ENCODE measurements at regions not wholly inside any gene's neighbourhood (a gene's known extent, or its start where the extent isn't known, plus 50 kb on each side); places are given as distances from the start of the nearest gene placed in this dataset.

GRCh38 chr1:97986041-97987005 lies 65.5 kb upstream of the DPYD start:
- no peak for DNase-seq
- CTCF ChIA-PET: interaction anchor here (1.0 kb wide), 1 partner anchor 67 kb away, joined by 4 read pairs; no protein-coding TSS in a partner anchor
- Mint-ChIP-seq H3K9me3 (no peaks in the 10 kb centered on the region), H3K27ac (no peak overlapping the region), H3K36me3 (no peaks in the 10 kb centered on the region), H3K4me3 (no peak overlapping the region), H3K4me1 (peaks cover 14% of the 10 kb centered on the region), H3K27me3 (peaks cover 30% of the 10 kb centered on the region)

- CTCF ChIA-PET: no interaction called here
- DNase-seq: no peak
- Mint-ChIP-seq H3K27me3 (peaks cover 24% of the 10 kb centered on the region), H3K27ac (no peak overlapping the region), H3K4me3 (no peak overlapping the region), H3K36me3 (no peaks in the 10 kb centered on the region), H3K9me3 (no peaks in the 10 kb centered on the region), H3K4me1 (peaks cover 14% of the 10 kb centered on the region)
These were observed 62.3 kb upstream of the DPYD start for GRCh38 chr1:97983126-97983525.

- H3K9me3 Mint-ChIP-seq: no peaks in the 10 kb centered on the region
- H3K36me3 Mint-ChIP-seq: no peaks in the 10 kb centered on the region
- H3K4me3 Mint-ChIP-seq: no peak overlapping the region
- CTCF ChIA-PET: no interaction called here
- DNase-seq: no peak
- H3K27ac Mint-ChIP-seq: no peak overlapping the region
- peaks cover 20% of the 10 kb centered on the region for H3K27me3 Mint-ChIP-seq
- H3K4me1 Mint-ChIP-seq: peaks cover under 1% of the 10 kb centered on the region
These were observed 59.7 kb upstream of the DPYD start for GRCh38 chr1:97980530-97980929.

GRCh38 chr1:97976801-97977200 lies 56.0 kb upstream of the DPYD start:
- Mint-ChIP-seq H3K36me3 (no peaks in the 10 kb centered on the region), H3K27ac (no peak overlapping the region)
- CTCF ChIA-PET: interaction anchor here (0.6 kb wide), 1 partner anchor 219 kb away, joined by 3 read pairs; no protein-coding TSS in a partner anchor

More at GRCh38 chr1:97976801-97977200, 56.0 kb upstream of the DPYD start:
- no peaks in the 10 kb centered on the region for H3K4me1 Mint-ChIP-seq
- no peaks in the 10 kb centered on the region for H3K9me3 Mint-ChIP-seq
- DNase-seq: no peak
- peaks cover 14% of the 10 kb centered on the region for H3K27me3 Mint-ChIP-seq
- no peak overlapping the region for H3K4me3 Mint-ChIP-seq
